AG08396 (cell line): ENCODE measurements at regions not wholly inside any gene's neighbourhood (a gene's known extent, or its start where the extent isn't known, plus 50 kb on each side); places are given as distances from the start of the nearest gene placed in this dataset.
A peak's percentile ranks its signal among the peaks of the same experiment; 100 is the strongest.
"Not testable (repeated sequence)": the region's sequence is repeated elsewhere in the genome, so short reads cannot be mapped to it uniquely, and the experiment has no call there.

Experiments used
- DNase-seq: peaks from one replicate; pipeline ENCODE4 v3.0.0; 2012; ENCODE audit warnings: low spot score, mixed read lengths

- DNase-seq = no peak
Observed at GRCh38 chr3:67064105-67064504, 66.0 kb downstream of the KBTBD8 start.

GRCh38 chr3:67067251-67067650, 69.1 kb downstream of the KBTBD8 start:
- DNase-seq = no peak

GRCh38 chr3:67072640-67073039, 74.5 kb downstream of the KBTBD8 start:
- DNase-seq = not testable (repeated sequence)

GRCh38 chr3:67073812-67074211, 75.7 kb downstream of the KBTBD8 start:
- no peak for DNase-seq

GRCh38 chr3:67075295-67075694, 77.2 kb downstream of the KBTBD8 start:
- no peak for DNase-seq

GRCh38 chr3:67076607-67077006, 78.5 kb downstream of the KBTBD8 start:
- DNase-seq = no peak

GRCh38 chr3:67077656-67078055, 79.5 kb downstream of the KBTBD8 start:
- peak; percentile 16 for DNase-seq

GRCh38 chr3:67082533-67083024, 84.5 kb downstream of the KBTBD8 start:
- DNase-seq = no peak

GRCh38 chr3:67083277-67083676, 85.2 kb downstream of the KBTBD8 start:
- DNase-seq = no peak

- no peak for DNase-seq
Observed at GRCh38 chr3:67087788-67088187, 89.7 kb downstream of the KBTBD8 start.

- peak; percentile 54 for DNase-seq
Observed at GRCh38 chr3:67090474-67090873, 92.4 kb downstream of the KBTBD8 start.

- no peak for DNase-seq
Observed at GRCh38 chr3:67093305-67093704, 95.2 kb downstream of the KBTBD8 start.

- no peak for DNase-seq
Observed at GRCh38 chr3:67094167-67094566, 96.1 kb downstream of the KBTBD8 start.

- peak; percentile 14 for DNase-seq
Observed at GRCh38 chr3:67094774-67095173, 96.7 kb downstream of the KBTBD8 start.

- no peak for DNase-seq
Observed at GRCh38 chr3:67104388-67104787, 106.3 kb downstream of the KBTBD8 start.

GRCh38 chr3:67106874-67107273, 108.8 kb downstream of the KBTBD8 start:
- DNase-seq = no peak

- DNase-seq = peak; percentile 50
Observed at GRCh38 chr3:67109651-67110204, 111.6 kb downstream of the KBTBD8 start.

GRCh38 chr3:67113802-67114407, 115.8 kb downstream of the KBTBD8 start:
- DNase-seq = peak; percentile 78

GRCh38 chr3:67118122-67118521, 120.0 kb downstream of the KBTBD8 start:
- DNase-seq = no peak

- no peak for DNase-seq
Observed at GRCh38 chr3:67118635-67119034, 120.5 kb downstream of the KBTBD8 start.

GRCh38 chr3:67123914-67124313, 125.8 kb downstream of the KBTBD8 start:
- no peak for DNase-seq

GRCh38 chr3:67127254-67127653, 129.1 kb downstream of the KBTBD8 start:
- no peak for DNase-seq

- no peak for DNase-seq
Observed at GRCh38 chr3:67142432-67142831, 144.3 kb downstream of the KBTBD8 start.

GRCh38 chr3:67145738-67146137, 147.6 kb downstream of the KBTBD8 start:
- no peak for DNase-seq
